Fibroblast of pulmonary artery (primary cell): ENCODE measurements at regions not wholly inside any gene's neighbourhood (a gene's known extent, or its start where the extent isn't known, plus 50 kb on each side); places are given as distances from the start of the nearest gene placed in this dataset.

Experiments
- DNase-seq: peaks from one replicate; pipeline ENCODE4 v3.0.0-alpha.2; 2010; ENCODE audit warnings: low read depth
- H3K4me3 ChIP-seq: replicated peaks from 2 replicates; pipeline ENCODE4 v1.5.1; 2011; ENCODE audit warnings: low read depth, mild to moderate bottlenecking, control low read depth, low read length, moderate library complexity
- TF ChIP-seq, protein P1 (sequence below): IDR thresholded peaks from 2 replicates; pipeline ENCODE4 v1.5.1; 2011; ENCODE audit warnings: mild to moderate bottlenecking, control low read depth, low read length, inconsistent platforms; ENCODE audit errors: missing control alignments

GRCh38 chr5:124395926-124396325 is 350.5 kb downstream of the ZNF608 start:
- TF ChIP-seq, protein P1, sequence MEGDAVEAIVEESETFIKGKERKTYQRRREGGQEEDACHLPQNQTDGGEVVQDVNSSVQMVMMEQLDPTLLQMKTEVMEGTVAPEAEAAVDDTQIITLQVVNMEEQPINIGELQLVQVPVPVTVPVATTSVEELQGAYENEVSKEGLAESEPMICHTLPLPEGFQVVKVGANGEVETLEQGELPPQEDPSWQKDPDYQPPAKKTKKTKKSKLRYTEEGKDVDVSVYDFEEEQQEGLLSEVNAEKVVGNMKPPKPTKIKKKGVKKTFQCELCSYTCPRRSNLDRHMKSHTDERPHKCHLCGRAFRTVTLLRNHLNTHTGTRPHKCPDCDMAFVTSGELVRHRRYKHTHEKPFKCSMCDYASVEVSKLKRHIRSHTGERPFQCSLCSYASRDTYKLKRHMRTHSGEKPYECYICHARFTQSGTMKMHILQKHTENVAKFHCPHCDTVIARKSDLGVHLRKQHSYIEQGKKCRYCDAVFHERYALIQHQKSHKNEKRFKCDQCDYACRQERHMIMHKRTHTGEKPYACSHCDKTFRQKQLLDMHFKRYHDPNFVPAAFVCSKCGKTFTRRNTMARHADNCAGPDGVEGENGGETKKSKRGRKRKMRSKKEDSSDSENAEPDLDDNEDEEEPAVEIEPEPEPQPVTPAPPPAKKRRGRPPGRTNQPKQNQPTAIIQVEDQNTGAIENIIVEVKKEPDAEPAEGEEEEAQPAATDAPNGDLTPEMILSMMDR, result no peak
- DNase-seq, result no peak
- no peak overlapping the region for H3K4me3 ChIP-seq

DNA sequence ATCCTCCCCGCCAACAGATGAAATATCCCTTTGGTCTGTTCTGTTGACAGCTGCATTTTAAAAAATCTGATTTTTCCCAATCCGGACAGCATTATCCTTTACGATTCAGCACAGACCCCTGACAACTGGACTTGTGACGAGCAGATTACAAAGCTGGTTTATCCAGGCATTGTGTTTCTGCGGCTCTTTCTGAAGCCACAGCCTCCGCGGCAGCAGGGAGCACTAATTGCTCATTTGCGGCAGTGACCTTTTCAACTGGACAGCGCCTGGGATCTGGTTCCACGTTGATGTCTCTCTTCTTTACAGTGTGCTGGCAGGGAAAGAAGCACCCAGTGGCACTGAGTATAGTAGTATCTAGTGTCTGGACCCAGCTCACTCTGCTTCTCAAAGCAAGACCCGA is 351.2 kb downstream of the ZNF608 start:
- TF ChIP-seq, protein P1, result no peak
- DNase-seq, result no peak
- H3K4me3 ChIP-seq, result no peak overlapping the region

DNA sequence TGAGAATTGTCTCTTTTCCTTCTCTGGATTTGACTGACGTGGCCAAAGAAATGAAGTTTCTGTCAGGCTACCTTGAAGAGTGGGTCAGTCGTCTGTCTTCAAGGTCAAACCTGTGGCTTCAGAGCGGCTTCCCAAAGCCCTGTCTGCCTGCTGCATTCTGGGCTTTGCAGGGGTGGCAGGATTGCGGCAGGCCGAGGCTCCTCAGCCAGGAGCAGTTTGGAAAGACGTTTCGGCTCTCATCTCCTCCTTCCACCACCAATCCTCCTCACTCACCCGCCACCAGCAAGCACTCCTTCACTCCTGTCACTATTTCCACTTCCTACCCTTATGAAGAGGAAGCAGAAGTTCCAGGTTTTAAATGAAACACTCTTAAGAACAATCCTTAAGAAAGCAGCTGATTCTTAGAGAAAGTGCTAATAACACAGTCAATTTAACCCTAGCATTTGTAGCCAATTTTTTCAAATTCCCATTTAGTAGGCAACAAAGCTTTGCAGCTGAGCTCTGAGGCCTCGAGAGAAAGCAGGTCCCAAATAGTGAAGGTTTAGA is 351.7 kb downstream of the ZNF608 start:
- TF ChIP-seq, protein P1, result no peak
- no peak for DNase-seq

DNA sequence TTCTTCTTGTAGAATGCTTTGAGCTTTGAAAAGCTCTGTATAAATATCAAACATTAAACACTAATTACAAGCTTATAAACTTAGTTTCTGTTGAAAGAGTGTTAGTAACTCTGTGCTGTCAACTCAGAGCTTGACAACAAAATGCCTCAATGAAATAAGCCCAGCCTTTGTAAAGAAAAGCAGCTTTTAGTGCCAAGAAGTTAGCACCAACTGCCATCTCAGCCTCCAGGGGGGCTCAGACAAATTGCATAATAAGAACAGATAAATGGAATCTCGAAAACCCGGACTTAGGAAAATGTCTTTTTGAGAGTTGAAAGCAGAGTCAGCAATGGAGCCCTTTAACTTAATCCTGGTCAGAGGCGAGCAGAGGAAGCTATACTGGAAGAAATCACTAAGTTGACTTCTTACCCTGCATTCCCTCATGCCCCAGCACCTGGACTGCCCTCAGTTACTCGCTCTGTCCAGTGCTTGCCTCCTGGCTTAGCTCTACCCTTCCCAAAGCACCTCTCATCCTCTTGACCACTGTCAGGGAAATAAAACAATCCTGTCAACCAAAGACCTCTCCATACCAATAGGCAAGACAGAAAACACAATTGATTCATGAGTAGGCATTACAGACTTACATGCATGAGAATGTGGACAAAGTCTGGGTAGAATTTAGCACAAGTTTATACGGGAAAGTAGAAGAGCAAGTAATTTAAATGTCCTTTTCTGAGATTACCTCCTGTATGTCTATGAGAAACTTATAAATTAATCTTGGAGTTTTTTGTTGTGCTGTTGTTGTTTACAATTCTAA is 352.7 kb downstream of the ZNF608 start:
- no peak for DNase-seq
- TF ChIP-seq, protein P1, result no peak
- H3K4me3 ChIP-seq, result no peak overlapping the region

More for the DNA sequence above, 351.7 kb downstream of the ZNF608 start:
- no peak overlapping the region for H3K4me3 ChIP-seq

GRCh38 chr5:124383693-124384092 is 362.7 kb downstream of the ZNF608 start:
- no peak overlapping the region for H3K4me3 ChIP-seq
- no peak for DNase-seq
- TF ChIP-seq, protein P1, result no peak

DNA sequence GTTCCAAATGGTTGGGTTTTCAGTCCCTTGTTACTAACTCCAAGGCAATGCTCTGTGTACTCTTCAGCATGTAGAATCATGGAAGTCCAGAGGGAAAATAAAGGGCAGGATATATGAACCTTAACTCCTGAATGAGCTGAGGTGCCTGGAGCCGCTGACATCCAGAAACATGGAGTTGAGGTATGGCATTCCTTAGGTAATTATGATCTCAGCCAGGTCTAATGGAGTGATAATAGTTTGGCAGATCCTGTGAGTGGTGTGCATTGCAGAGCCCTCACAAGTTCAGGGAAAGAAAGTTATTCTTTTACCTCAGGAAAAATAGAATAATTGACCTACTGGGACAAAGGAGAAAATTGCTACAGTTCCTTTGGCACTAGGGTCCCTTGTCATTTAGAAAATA is 369.1 kb downstream of the ZNF608 start:
- DNase-seq, result no peak
- TF ChIP-seq, protein P1, result no peak
- no peak overlapping the region for H3K4me3 ChIP-seq
